Breast epithelium (tissue), 4 donors: ENCODE measurements at regions not wholly inside any gene's neighbourhood (a gene's known extent, or its start where the extent isn't known, plus 50 kb on each side); places are given as distances from the start of the nearest gene placed in this dataset.

Experiments
- DNase-seq, 2 donors: peaks; one replicate each; pipeline ENCODE4 v3.0.0-alpha.2; 2019; ENCODE audit warnings: low spot score in 2 of 2
- H3K27ac ChIP-seq, 2 donors: fragments of 200-600 bp; sonication (generic) in 1 of 2; one replicate each; pipeline ENCODE4 v1.5.1; 2016 to 2019; ENCODE audit warnings: mild to moderate bottlenecking in 1 of 2
- H3K27me3 ChIP-seq, 2 donors: fragments of 200-600 bp; sonication (generic) in 1 of 2; one replicate each; pipeline versions ENCODE4 v1.5.1 to v1.6.0; 2017 to 2019; ENCODE audit warnings: control low read depth in 1 of 2, mild to moderate bottlenecking in 1 of 2
- H3K36me3 ChIP-seq: fragments of 200-600 bp; one replicate; pipeline ENCODE4 v1.5.1; 2019
- H3K4me1 ChIP-seq, 2 donors: fragments of 200-600 bp; sonication (generic); one replicate each; pipeline ENCODE4 v1.5.1; 2016 to 2019; ENCODE audit warnings: control low read depth in 1 of 2
- H3K4me3 ChIP-seq, 3 donors: fragments of 200-600 bp; sonication (generic); 1 replicate in 2 of 3; 2 replicates in 1 of 3; pipeline ENCODE4 v1.5.1; 2016 to 2019; ENCODE audit warnings: mild to moderate bottlenecking in 3 of 3, moderate library complexity in 2 of 3
- H3K9me3 ChIP-seq, 2 donors: fragments of 200-600 bp; sonication (generic) in 1 of 2; one replicate each; pipeline ENCODE4 v1.5.1; 2016 to 2019; ENCODE audit warnings: control low read depth in 1 of 2
- POLR2A ChIP-seq: fragments of 450-650 bp; IDR thresholded peaks from one replicate; pipeline ENCODE4 v1.6.1; 2016; ENCODE audit warnings: antibody characterized with exemption, mild to moderate bottlenecking, moderate library complexity
- POLR2AphosphoS5 ChIP-seq, 3 donors: sonication (generic); formaldehyde crosslinking; IDR thresholded peaks; one replicate each; pipeline ENCODE4 v1.6.1; 2017; ENCODE audit warnings: antibody characterized with exemption in 3 of 3
- intact Hi-C: fragments of 100-400 bp; cut with DNase I; formaldehyde crosslinking; loops from one replicate; pipeline ENCODE4 v1.15.1; 2023; ENCODE audit warnings: low total_unique reads
- TF ChIP-seq, protein P1 (sequence below), 3 donors: fragments of 450-650 bp; IDR thresholded peaks; one replicate each; pipeline ENCODE4 v1.5.1; 2016 to 2017; ENCODE audit warnings: antibody characterized with exemption in 3 of 3, mild to moderate bottlenecking in 3 of 3, moderate library complexity in 3 of 3

DNA sequence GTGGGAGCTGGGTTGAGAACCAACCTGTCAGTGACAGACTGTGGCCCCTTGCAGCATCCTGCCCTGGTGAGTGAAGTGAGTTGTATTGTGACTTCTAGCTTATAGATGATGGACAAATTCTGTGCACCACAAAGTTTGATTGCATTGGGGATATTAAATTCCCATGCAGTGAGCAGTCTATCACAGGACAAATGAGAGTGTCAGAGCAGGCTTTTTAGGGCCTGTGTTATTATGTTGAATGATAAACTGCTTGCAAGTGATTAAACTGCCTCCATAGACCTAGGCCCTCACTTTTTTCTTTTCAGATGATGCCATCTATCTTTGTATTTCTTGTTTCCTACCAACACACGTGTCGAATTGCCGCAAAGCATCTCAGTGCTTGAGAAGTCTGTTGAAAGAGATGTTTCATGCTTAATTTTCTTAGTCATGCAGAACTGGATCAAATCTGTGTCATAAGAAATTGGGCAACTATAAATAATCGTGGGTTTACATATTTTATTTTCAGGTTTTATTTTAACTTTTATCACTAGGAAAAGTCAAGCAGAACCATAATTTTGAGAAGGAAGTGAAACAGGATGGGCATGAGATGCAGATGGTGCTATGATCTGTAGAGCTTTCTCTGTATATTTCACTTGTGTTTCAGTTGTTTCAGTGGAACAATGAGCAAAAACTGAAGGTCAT lies 199.2 kb downstream of the S1PR1 start:
- Histone ChIP-seq H3K4me3 (no peak overlapping the region), H3K27me3 (no peaks in the 10 kb centered on the region), H3K27ac (no peak overlapping the region), H3K36me3 (no peaks in the 10 kb centered on the region), H3K4me1 (no peaks in the 10 kb centered on the region), H3K9me3 (no peaks in the 10 kb centered on the region)
- TF ChIP-seq POLR2A (no peak), POLR2AphosphoS5 (IDR thresholded peaks at IDR 0.05) (no peak)
- TF ChIP-seq, protein P1, sequence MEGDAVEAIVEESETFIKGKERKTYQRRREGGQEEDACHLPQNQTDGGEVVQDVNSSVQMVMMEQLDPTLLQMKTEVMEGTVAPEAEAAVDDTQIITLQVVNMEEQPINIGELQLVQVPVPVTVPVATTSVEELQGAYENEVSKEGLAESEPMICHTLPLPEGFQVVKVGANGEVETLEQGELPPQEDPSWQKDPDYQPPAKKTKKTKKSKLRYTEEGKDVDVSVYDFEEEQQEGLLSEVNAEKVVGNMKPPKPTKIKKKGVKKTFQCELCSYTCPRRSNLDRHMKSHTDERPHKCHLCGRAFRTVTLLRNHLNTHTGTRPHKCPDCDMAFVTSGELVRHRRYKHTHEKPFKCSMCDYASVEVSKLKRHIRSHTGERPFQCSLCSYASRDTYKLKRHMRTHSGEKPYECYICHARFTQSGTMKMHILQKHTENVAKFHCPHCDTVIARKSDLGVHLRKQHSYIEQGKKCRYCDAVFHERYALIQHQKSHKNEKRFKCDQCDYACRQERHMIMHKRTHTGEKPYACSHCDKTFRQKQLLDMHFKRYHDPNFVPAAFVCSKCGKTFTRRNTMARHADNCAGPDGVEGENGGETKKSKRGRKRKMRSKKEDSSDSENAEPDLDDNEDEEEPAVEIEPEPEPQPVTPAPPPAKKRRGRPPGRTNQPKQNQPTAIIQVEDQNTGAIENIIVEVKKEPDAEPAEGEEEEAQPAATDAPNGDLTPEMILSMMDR (IDR thresholded peaks at IDR 0.05): no peak
- intact Hi-C loops: no loop called here
- no peak for DNase-seq

DNA sequence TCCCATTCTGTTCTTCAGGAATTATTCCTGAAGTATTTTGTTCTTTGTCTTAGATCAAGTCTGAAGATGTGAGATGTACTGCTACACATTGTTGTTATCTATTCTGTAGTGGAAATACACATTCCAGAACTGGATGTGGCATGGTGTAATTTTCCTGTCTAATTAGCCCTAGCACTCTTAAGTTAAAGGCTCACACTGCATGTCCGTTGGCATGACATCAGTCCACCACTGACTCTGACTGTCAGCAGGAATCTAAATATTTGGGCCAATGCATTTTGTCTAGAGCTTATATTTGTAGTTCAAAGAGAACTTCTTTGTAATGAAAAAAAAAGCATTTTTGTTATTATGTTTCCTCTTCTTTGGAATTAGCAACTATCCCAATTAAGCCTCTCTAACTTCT lies 201.0 kb downstream of the S1PR1 start:
- H3K4me1 ChIP-seq: no peaks in the 10 kb centered on the region
- H3K9me3 ChIP-seq: no peaks in the 10 kb centered on the region
- no peak for DNase-seq
- no peak overlapping the region for H3K4me3 ChIP-seq
- no peaks in the 10 kb centered on the region for H3K36me3 ChIP-seq
- TF ChIP-seq POLR2AphosphoS5 (IDR thresholded peaks at IDR 0.05) (no peak), POLR2A (no peak)
- TF ChIP-seq, protein P1 (IDR thresholded peaks at IDR 0.05): no peak
- H3K27me3 ChIP-seq: no peaks in the 10 kb centered on the region
- intact Hi-C loops: no loop called here
- H3K27ac ChIP-seq: no peak overlapping the region

DNA sequence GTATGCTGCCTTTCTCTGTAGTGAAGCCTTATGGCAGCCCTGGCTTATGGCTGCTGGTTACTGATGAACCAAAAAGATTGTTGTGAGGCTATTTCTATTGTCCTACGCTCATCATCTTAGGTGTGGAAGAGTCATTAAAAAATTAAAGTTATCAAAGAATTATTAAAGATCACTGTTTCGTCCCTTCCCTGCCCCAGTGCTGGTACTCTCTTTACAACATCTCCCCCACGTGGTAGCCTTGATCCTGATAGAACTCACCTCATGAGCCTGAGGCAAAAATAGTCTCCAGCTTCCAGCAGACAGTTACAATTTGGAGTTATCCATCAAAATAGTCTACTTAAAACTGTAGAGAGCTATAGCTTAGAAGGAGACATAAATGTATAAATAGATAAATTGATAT lies 201.5 kb downstream of the S1PR1 start:
- Histone ChIP-seq H3K27me3 (no peaks in the 10 kb centered on the region), H3K4me1 (no peaks in the 10 kb centered on the region), H3K9me3 (no peaks in the 10 kb centered on the region), H3K27ac (no peak overlapping the region), H3K4me3 (no peak overlapping the region), H3K36me3 (no peaks in the 10 kb centered on the region)
- TF ChIP-seq, protein P1 (IDR thresholded peaks at IDR 0.05): no peak
- TF ChIP-seq POLR2AphosphoS5 (IDR thresholded peaks at IDR 0.05) (no peak), POLR2A (no peak)
- intact Hi-C loops: no loop called here
- DNase-seq: no peak

DNA sequence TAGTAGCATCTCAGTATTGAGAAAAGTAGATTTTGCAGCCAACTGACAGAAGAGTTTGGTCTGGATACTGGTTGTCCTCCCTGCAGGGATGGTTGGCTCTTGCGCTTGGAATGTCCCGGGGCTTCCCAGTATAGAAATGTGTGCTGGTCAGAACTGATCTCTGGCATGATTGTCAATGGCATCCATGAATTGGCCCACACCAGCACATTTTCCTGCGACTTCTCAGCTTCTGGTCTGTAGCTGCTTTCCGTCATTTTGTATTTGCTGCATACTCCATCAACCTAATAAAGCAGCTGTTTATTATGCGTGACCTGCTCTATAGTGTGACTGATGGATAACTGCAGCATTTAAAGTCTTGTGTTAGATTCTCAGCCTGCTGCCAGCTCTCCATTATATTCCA lies 203.7 kb downstream of the S1PR1 start:
- TF ChIP-seq POLR2AphosphoS5 (IDR thresholded peaks at IDR 0.05): no peak
- TF ChIP-seq, protein P1 (IDR thresholded peaks at IDR 0.05): no peak
- intact Hi-C loops: no loop called here
- Histone ChIP-seq H3K27me3 (no peaks in the 10 kb centered on the region), H3K4me3 (no peak overlapping the region), H3K36me3 (no peaks in the 10 kb centered on the region), H3K4me1 (no peaks in the 10 kb centered on the region), H3K27ac (no peak overlapping the region), H3K9me3 (no peaks in the 10 kb centered on the region)
- DNase-seq: no peak

DNA sequence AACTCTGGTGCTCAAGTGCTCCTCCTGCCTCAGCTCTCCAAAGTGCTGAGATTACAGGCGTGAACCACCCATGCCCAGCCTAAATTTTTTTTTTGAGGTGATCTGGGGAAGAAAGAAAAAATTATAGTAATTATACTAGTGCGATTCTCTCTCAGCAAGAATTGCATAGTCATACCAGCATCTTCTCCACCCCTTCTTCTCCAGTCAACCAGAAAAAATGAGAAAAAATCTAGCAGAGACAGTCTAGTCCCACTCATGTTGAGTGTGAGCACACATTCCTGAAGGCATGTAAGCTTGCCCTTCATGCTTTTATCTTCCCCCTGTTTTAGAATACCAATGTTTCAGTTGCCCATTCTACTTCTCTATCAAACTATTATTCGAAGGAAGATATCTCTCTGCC lies 207.6 kb downstream of the S1PR1 start:
- Histone ChIP-seq H3K27ac (no peak overlapping the region), H3K36me3 (no peaks in the 10 kb centered on the region), H3K27me3 (no peaks in the 10 kb centered on the region), H3K4me1 (no peaks in the 10 kb centered on the region), H3K9me3 (no peaks in the 10 kb centered on the region), H3K4me3 (no peak overlapping the region)
- TF ChIP-seq POLR2A (no peak), POLR2AphosphoS5 (IDR thresholded peaks at IDR 0.05) (no peak)
- TF ChIP-seq, protein P1 (IDR thresholded peaks at IDR 0.05): no peak
- no peak for DNase-seq
- intact Hi-C loops: no loop called here
